ENCODE measurements at regions not wholly inside any gene's neighbourhood (a gene's known extent, or its start where the extent isn't known, plus 50 kb on each side); places are given as distances from the start of the nearest gene placed in this dataset.

- Histone ChIP-seq H3K27me3 (no peaks in the 10 kb centered on the region), H3K9me3 (ENCODE audit: low read depth) (no peaks in the 10 kb centered on the region), H3K4me1 (ENCODE audit: low read depth) (peaks cover 18% of the 10 kb centered on the region), H3K4me3 (no peak overlapping the region), H3K36me3 (no peaks in the 10 kb centered on the region), H3K27ac (no peak overlapping the region)
- DNase-seq (ENCODE audit: low read depth in 1 of 2, low spot score in 1 of 2): no peak
- TF ChIP-seq CTCF (IDR thresholded peaks at IDR 0.05; ENCODE audit: low read depth, low read length): no peak
These were observed 909.3 kb downstream of the LTN1 start for GRCh38 chr21:28083350-28083749.

DNA sequence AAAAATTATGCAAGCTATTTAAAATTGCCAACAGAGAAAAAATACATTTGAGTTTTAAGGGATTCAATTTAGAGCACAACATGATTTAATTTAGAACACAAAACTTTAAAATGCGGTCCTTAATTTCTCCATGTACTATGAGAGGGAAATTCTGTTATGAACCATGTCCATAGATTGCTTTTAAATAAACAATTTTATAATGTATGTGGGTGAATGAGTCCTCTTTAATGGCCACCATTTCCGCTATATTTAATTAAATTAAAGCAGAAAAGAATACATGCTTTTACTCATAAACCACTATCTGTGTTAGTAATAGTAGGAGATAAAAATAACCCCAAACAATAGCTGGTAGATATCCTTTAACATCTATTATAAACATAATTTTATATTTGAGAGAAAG lies 914.6 kb downstream of the LTN1 start:
- no peaks in the 10 kb centered on the region for H3K36me3 ChIP-seq
- no peak for DNase-seq (ENCODE audit: low read depth in 1 of 2, low spot score in 1 of 2)
- no peak for TF ChIP-seq CTCF (IDR thresholded peaks at IDR 0.05; ENCODE audit: low read depth, low read length)
- peaks cover 3% of the 10 kb centered on the region for H3K9me3 ChIP-seq (ENCODE audit: low read depth)
- H3K4me1 ChIP-seq (ENCODE audit: low read depth): peaks cover 22% of the 10 kb centered on the region
- no peaks in the 10 kb centered on the region for H3K27me3 ChIP-seq
- no peak overlapping the region for H3K27ac ChIP-seq
- no peak overlapping the region for H3K4me3 ChIP-seq

- Histone ChIP-seq H3K4me1 (ENCODE audit: low read depth) (peaks cover 16% of the 10 kb centered on the region), H3K4me3 (no peak overlapping the region), H3K27me3 (no peaks in the 10 kb centered on the region), H3K36me3 (no peaks in the 10 kb centered on the region), H3K27ac (no peak overlapping the region), H3K9me3 (ENCODE audit: low read depth) (peaks cover 3% of the 10 kb centered on the region)
- TF ChIP-seq CTCF (IDR thresholded peaks at IDR 0.05; ENCODE audit: low read depth, low read length): no peak
- DNase-seq (ENCODE audit: low read depth in 1 of 2, low spot score in 1 of 2): no peak
These were observed 918.0 kb downstream of the LTN1 start for GRCh38 chr21:28074676-28075075.

- Histone ChIP-seq H3K27me3 (no peaks in the 10 kb centered on the region), H3K9me3 (ENCODE audit: low read depth) (peaks cover 3% of the 10 kb centered on the region), H3K27ac (no peak overlapping the region), H3K4me3 (no peak overlapping the region), H3K4me1 (ENCODE audit: low read depth) (peaks cover 21% of the 10 kb centered on the region), H3K36me3 (no peaks in the 10 kb centered on the region)
- no peak for TF ChIP-seq CTCF (IDR thresholded peaks at IDR 0.05; ENCODE audit: low read depth, low read length)
- DNase-seq (ENCODE audit: low read depth in 1 of 2, low spot score in 1 of 2): no peak
These were observed 920.1 kb downstream of the LTN1 start for GRCh38 chr21:28072601-28073000.

- H3K27me3 ChIP-seq: no peaks in the 10 kb centered on the region
- H3K27ac ChIP-seq: peak overlapping the region; percentile 91
- H3K9me3 ChIP-seq (ENCODE audit: low read depth): peaks cover 3% of the 10 kb centered on the region
- H3K4me1 ChIP-seq (ENCODE audit: low read depth): peaks cover 34% of the 10 kb centered on the region
- H3K4me3 ChIP-seq: no peak overlapping the region
- no peak for TF ChIP-seq CTCF (IDR thresholded peaks at IDR 0.05; ENCODE audit: low read depth, low read length)
- no peaks in the 10 kb centered on the region for H3K36me3 ChIP-seq
- DNase-seq (ENCODE audit: low read depth in 1 of 2, low spot score in 1 of 2): peak in 1 of 2 donors; percentile 94
These were observed 923.2 kb downstream of the LTN1 start for GRCh38 chr21:28069450-28069923.
